Thyroid gland (tissue), 4 donors: ENCODE measurements at regions not wholly inside any gene's neighbourhood (a gene's known extent, or its start where the extent isn't known, plus 50 kb on each side); places are given as distances from the start of the nearest gene placed in this dataset.
"Not testable (repeated sequence)": the region's sequence is repeated elsewhere in the genome, so short reads cannot be mapped to it uniquely, and the experiment has no call there.

ENCODE experiments used
- DNase-seq, 2 donors: peaks; one replicate each; pipeline ENCODE4 v3.0.0-alpha.2; 2019
- H3K27ac ChIP-seq, 3 donors: fragments of 200-600 bp; sonication (generic); 1 replicate in 2 of 3; 2 replicates in 1 of 3; pipeline ENCODE4 v1.5.1; 2016 to 2019; ENCODE audit warnings: mild to moderate bottlenecking in 1 of 3, moderate library complexity in 1 of 3
- H3K27me3 ChIP-seq: fragments of 200-600 bp; sonication (generic); one replicate; pipeline ENCODE4 v1.5.1; 2019
- H3K36me3 ChIP-seq, 2 donors: fragments of 200-600 bp; sonication (generic); one replicate each; pipeline ENCODE4 v1.5.1; 2016 to 2019
- H3K4me1 ChIP-seq, 2 donors: fragments of 200-600 bp; sonication (generic); one replicate each; pipeline ENCODE4 v1.5.1; 2017 to 2019
- H3K4me3 ChIP-seq, 3 donors: fragments of 200-600 bp; sonication (generic); replicated peaks in 1 of 3; 1 replicate in 2 of 3; 2 replicates in 1 of 3; pipeline ENCODE4 v1.5.1; 2016; ENCODE audit warnings: mild to moderate bottlenecking in 1 of 3
- H3K9me3 ChIP-seq: fragments of 200-600 bp; sonication (generic); one replicate; pipeline ENCODE4 v1.5.1; 2017
- POLR2A ChIP-seq, 2 donors: fragments of 450-650 bp; IDR thresholded peaks; one replicate each; pipeline ENCODE4 v1.6.1; 2017; ENCODE audit warnings: antibody characterized with exemption in 2 of 2, mild to moderate bottlenecking in 2 of 2, moderate library complexity in 1 of 2
- WGBS, 2 donors: methylation state at CpG; one replicate each; pipeline ENCODE4 v1.1.5; 2017; 5-methylcytosine and 5-hydroxymethylcytosine counted together
- intact Hi-C: fragments of 100-400 bp; cut with DNase I; formaldehyde crosslinking; loops from one replicate; pipeline ENCODE4 v1.15.1; 2023
- TF ChIP-seq, protein P1 (sequence below), 6 experiments: fragments of 200-600 bp in 3 of 6; fragments of 450-650 bp in 3 of 6; sonication (generic) in 3 of 6; IDR thresholded peaks; one replicate each; pipeline ENCODE4 v1.5.1; 2016 to 2019; ENCODE audit warnings: antibody characterized with exemption in 6 of 6, mild to moderate bottlenecking in 2 of 6, inconsistent platforms in 1 of 6, moderate library complexity in 1 of 6

DNA sequence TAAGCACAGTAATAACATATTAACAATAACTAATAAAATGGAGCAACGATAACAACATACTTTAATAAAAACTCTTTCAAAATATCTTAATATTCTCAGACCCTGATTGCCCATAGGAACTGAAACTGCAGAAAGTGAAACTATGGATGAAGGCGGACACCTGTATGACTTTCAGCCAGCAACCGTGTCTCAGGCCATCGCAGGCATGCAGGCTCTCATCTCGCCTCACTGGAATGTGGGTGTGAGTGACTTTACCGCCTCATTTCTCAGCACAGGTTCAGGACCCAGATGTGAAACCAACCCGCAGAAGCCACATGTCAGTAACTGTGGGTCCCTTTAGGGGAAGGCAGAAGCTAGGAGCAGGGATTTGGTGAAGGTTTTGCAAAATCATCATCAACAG lies 539.1 kb downstream of the FAM181B start:
- Histone ChIP-seq H3K27ac (no peak overlapping the region), H3K27me3 (no peaks in the 10 kb centered on the region), H3K36me3 (no peaks in the 10 kb centered on the region), H3K4me3 (no peak overlapping the region), H3K9me3 (no peaks in the 10 kb centered on the region), H3K4me1 (no peaks in the 10 kb centered on the region)
- DNase-seq: no peak
- 61 to 76% methylated on average over 7 of the region's 7 CpGs for WGBS, 2 donors
- TF ChIP-seq, protein P1, sequence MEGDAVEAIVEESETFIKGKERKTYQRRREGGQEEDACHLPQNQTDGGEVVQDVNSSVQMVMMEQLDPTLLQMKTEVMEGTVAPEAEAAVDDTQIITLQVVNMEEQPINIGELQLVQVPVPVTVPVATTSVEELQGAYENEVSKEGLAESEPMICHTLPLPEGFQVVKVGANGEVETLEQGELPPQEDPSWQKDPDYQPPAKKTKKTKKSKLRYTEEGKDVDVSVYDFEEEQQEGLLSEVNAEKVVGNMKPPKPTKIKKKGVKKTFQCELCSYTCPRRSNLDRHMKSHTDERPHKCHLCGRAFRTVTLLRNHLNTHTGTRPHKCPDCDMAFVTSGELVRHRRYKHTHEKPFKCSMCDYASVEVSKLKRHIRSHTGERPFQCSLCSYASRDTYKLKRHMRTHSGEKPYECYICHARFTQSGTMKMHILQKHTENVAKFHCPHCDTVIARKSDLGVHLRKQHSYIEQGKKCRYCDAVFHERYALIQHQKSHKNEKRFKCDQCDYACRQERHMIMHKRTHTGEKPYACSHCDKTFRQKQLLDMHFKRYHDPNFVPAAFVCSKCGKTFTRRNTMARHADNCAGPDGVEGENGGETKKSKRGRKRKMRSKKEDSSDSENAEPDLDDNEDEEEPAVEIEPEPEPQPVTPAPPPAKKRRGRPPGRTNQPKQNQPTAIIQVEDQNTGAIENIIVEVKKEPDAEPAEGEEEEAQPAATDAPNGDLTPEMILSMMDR (IDR thresholded peaks at IDR 0.05): no peak
- no peak for TF ChIP-seq POLR2A (IDR thresholded peaks at IDR 0.05)
- intact Hi-C loops: no loop called here

DNA sequence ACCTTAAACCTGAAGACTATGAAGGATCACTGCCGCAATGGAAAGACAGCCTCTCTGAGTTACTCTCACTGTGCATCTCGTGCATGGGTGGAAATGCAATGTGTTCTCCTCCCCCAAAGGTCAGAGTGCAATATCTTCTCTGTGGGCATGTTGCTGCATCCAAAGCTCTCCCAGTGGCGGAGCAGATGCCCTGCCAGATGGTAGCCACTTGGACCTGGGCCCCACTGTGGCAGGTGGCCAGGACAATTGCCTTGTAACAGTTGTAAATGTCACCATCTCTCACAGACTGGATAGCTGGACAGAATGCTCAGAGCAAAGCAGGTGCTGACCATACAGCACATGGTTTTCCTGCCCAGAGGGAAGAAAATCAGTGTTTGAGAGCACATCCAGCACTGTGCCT lies 542.0 kb downstream of the FAM181B start:
- intact Hi-C loops: no loop called here
- 93 to 97% methylated on average over 3 of the region's 3 CpGs for WGBS, 2 donors
- no peak overlapping the region for H3K4me3 ChIP-seq

DNA sequence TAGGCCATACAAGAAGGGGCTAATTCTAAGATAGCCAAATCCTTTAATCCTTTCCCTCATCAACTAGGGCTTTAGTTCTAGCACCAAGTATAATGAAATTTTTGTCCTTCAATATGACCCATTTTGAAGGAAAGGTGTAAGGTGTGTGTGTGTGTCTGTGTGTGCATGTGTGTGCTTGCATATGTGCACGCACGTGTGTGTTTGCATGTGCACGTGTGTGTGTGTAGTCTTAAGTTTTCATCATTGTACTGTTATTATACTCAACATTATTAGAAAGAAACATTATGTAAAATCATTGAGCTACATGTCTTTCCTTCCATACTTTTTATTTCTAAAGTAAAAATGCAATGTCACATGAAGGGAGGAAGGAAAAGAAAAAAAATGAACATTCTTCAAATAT lies 547.7 kb downstream of the FAM181B start:
- no peak for TF ChIP-seq POLR2A (IDR thresholded peaks at IDR 0.05)
- TF ChIP-seq, protein P1 (IDR thresholded peaks at IDR 0.05): no peak
- no peak for DNase-seq
- no peaks in the 10 kb centered on the region for H3K36me3 ChIP-seq
- no peaks in the 10 kb centered on the region for H3K27me3 ChIP-seq
- no peaks in the 10 kb centered on the region for H3K9me3 ChIP-seq
- no peak overlapping the region for H3K4me3 ChIP-seq
- intact Hi-C loops: no loop called here
- 89 to 90% methylated on average over 3 of the region's 3 CpGs for WGBS, 2 donors
- no peaks in the 10 kb centered on the region for H3K4me1 ChIP-seq
- no peak overlapping the region for H3K27ac ChIP-seq

More for the DNA sequence above, 542.0 kb downstream of the FAM181B start:
- Histone ChIP-seq H3K27me3 (no peaks in the 10 kb centered on the region), H3K9me3 (no peaks in the 10 kb centered on the region), H3K4me1 (no peaks in the 10 kb centered on the region), H3K27ac (no peak overlapping the region), H3K36me3 (no peaks in the 10 kb centered on the region)
- TF ChIP-seq, protein P1 (IDR thresholded peaks at IDR 0.05): no peak
- TF ChIP-seq POLR2A (IDR thresholded peaks at IDR 0.05): no peak
- no peak for DNase-seq

DNA sequence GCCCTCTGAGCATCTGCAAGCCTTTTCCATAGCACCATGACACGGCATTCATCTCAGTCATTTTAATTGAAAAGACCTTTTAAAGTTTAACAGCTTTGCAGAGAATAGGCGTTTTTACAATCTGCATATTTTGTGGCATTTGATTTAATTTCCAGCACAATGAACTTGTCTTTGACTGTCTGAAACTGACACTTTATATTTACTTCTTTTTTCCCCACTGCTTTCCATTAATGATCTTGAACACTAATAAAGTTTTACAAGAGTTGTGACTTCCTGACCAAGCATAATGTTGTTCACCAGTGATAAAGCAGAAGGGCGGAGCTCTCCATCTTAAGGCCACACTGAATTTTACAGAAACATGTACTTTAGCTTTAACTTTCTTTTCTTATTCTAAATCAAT lies 548.7 kb downstream of the FAM181B start:
- H3K36me3 ChIP-seq: no peaks in the 10 kb centered on the region
- TF ChIP-seq, protein P1 (IDR thresholded peaks at IDR 0.05): no peak
- intact Hi-C loops: no loop called here
- no peak overlapping the region for H3K27ac ChIP-seq
- 74 to 86% methylated on average over 3 of the region's 3 CpGs for WGBS, 2 donors
- DNase-seq: no peak
- H3K4me3 ChIP-seq: no peak overlapping the region
- H3K9me3 ChIP-seq: no peaks in the 10 kb centered on the region
- no peaks in the 10 kb centered on the region for H3K27me3 ChIP-seq
- H3K4me1 ChIP-seq: no peaks in the 10 kb centered on the region

DNA sequence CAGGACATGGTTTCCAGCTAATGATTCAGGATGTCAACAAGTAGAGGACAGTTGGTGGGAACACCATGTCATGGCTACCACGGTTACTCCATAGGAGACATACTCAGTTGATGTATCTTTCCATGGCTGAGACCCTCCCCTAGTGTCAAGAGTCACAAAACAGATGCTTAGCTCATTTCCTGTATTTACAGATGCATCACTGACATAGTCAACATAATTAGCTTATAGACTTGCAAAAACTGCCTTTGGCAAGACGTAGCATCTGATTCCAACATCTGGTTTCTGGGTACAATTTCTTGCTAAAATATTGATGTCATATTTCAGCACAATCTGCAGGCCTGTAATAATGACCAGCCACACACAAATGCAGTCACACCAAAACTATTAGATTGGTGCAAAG lies 550.3 kb downstream of the FAM181B start:
- H3K4me1 ChIP-seq: no peaks in the 10 kb centered on the region
- H3K9me3 ChIP-seq: no peaks in the 10 kb centered on the region
- no peak overlapping the region for H3K4me3 ChIP-seq
- no peak overlapping the region for H3K27ac ChIP-seq
- TF ChIP-seq POLR2A (IDR thresholded peaks at IDR 0.05): no peak
- TF ChIP-seq, protein P1 (IDR thresholded peaks at IDR 0.05): no peak
- 74% methylated on average over 2 of the region's 2 CpGs for WGBS, 2 donors
- DNase-seq: no peak
- intact Hi-C loops: no loop called here
- no peaks in the 10 kb centered on the region for H3K27me3 ChIP-seq
- H3K36me3 ChIP-seq: no peaks in the 10 kb centered on the region

DNA sequence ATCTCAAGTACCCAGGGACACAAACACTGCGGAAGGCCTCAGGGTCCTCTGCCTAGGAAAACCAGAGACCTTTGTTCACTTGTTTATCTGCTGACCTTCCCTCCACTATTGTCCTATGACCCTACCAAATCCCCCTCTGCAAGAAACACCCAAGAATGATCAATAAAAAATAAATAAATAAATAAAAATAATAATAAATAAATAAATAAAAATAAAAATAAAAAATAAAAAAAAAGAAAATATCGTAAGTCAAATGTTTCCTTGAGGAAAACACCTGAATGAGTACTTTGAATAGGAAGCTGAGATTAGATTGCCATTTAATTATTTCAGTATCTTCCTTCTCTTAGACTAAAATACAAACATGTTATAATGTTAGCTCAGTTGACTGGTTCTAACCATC lies 551.0 kb downstream of the FAM181B start:
- H3K27ac ChIP-seq, H3K36me3 ChIP-seq, H3K27me3 ChIP-seq, DNase-seq, H3K4me1 ChIP-seq, H3K9me3 ChIP-seq, intact Hi-C loops, H3K4me3 ChIP-seq: not testable (repeated sequence)
- 71 to 75% methylated on average over 2 of the region's 2 CpGs for WGBS, 2 donors

DNA sequence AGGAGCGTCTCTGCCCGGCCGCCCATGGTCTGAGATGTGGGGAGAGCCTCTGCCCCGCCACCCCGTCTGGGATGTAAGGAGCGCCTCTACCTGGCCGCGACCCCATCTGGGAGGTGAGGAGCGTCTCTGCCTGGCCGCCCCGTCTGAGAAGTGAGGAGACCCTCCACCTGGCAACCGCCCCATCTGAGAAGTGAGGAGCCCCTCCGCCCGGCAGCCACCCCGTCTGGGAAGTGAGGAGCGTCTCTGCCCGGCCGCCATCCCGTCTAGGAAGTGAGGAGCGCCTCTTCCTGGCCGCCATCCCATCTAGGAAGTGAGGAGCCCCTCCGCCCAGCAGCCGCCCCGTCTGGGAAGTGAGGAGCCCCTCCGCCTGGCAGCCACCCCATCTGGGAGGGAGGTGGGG lies 551.9 kb downstream of the FAM181B start:
- H3K4me3 ChIP-seq, DNase-seq, H3K4me1 ChIP-seq, H3K27ac ChIP-seq, H3K9me3 ChIP-seq, H3K36me3 ChIP-seq, H3K27me3 ChIP-seq, intact Hi-C loops: not testable (repeated sequence)
- 91 to 94% methylated on average over 15 to 17 of the region's 25 CpGs for WGBS, 2 donors
